GM12892 (cell line): ENCODE measurements at regions not wholly inside any gene's neighbourhood (a gene's known extent, or its start where the extent isn't known, plus 50 kb on each side); places are given as distances from the start of the nearest gene placed in this dataset.
"Not testable (repeated sequence)": the region's sequence is repeated elsewhere in the genome, so short reads cannot be mapped to it uniquely, and the experiment has no call there.

Experiments
- POLR2A ChIP-seq: IDR thresholded peaks from 2 replicates; pipeline ENCODE4 v1.6.1; 2011; ENCODE audit warnings: low read depth, low read length, control low read depth
- POLR2AphosphoS5 ChIP-seq: IDR thresholded peaks from 2 replicates; pipeline ENCODE4 v1.6.1; 2011; ENCODE audit warnings: low read depth, low read length, control low read depth

DNA sequence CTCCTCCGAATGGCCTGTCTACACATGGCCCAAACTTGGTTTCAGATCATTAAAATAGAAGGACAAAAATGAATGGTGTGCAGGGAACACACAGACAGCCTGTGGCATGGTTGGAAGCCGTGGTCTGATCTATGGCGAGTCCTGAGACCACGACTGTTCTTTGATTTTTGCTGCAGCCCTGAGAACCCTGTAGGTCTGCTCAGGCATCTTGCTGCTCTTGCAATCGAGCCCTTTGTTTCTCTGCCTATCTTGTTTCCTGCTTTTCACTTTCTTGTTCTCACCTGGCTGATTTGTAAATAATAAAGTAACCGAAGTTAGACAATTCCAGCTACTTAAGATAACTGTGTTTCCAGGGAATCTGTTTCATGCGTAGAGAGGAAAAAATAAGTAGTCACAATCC lies 54.1 kb upstream of the NBPF9 start:
- TF ChIP-seq POLR2AphosphoS5, POLR2A: not testable (repeated sequence)
